Fibroblast of the aortic adventitia (primary cell): ENCODE measurements at regions not wholly inside any gene's neighbourhood (a gene's known extent, or its start where the extent isn't known, plus 50 kb on each side); places are given as distances from the start of the nearest gene placed in this dataset.
A peak's percentile ranks its signal among the peaks of the same experiment; 100 is the strongest.

Experiments used
- DNase-seq: peaks from one replicate; pipeline ENCODE4 v3.0.0-alpha.2; 2010; ENCODE audit warnings: low read depth
- H3K4me3 ChIP-seq: 2 replicates; pipeline ENCODE4 v1.5.1; 2011; ENCODE audit warnings: low read depth, mild to moderate bottlenecking, control low read depth, low read length, moderate library complexity
- CTCF ChIP-seq: IDR thresholded peaks from 2 replicates; pipeline ENCODE4 v1.5.1; 2011; ENCODE audit warnings: mild to moderate bottlenecking, low read length, control low read depth, inconsistent platforms; ENCODE audit not compliant: insufficient read depth

GRCh38 chr2:8582651-8583399 lies 99.0 kb upstream of the ID2 start:
- H3K4me3 ChIP-seq, result no peak overlapping the region
- TF ChIP-seq CTCF, result no peak
- no peak for DNase-seq

- no peak overlapping the region for H3K4me3 ChIP-seq
- no peak for TF ChIP-seq CTCF
- DNase-seq, result peak; percentile 46
These were observed 98.3 kb upstream of the ID2 start for GRCh38 chr2:8583400-8584173.

- DNase-seq, result no peak
- H3K4me3 ChIP-seq, result no peak overlapping the region
- TF ChIP-seq CTCF, result no peak
These were observed 97.4 kb upstream of the ID2 start for GRCh38 chr2:8584174-8585066.

- TF ChIP-seq CTCF, result no peak
- no peak overlapping the region for H3K4me3 ChIP-seq
- DNase-seq, result no peak
These were observed 95.3 kb upstream of the ID2 start for GRCh38 chr2:8586457-8587051.

GRCh38 chr2:8587251-8587791 lies 94.5 kb upstream of the ID2 start:
- TF ChIP-seq CTCF, result no peak
- no peak for DNase-seq
- H3K4me3 ChIP-seq, result no peak overlapping the region
